Bronchial epithelial cell (primary cell): ENCODE measurements at regions not wholly inside any gene's neighbourhood (a gene's known extent, or its start where the extent isn't known, plus 50 kb on each side); places are given as distances from the start of the nearest gene placed in this dataset.
A peak's percentile ranks its signal among the peaks of the same experiment; 100 is the strongest.

Experiments
- DNase-seq: peaks from one replicate; pipeline ENCODE4 v3.0.0-alpha.2; 2010; ENCODE audit warnings: low read depth
- FAIRE-seq: peaks from 2 replicates; lab custom pipeline; 2011; peaks lifted over from hg19 to GRCh38; lab: Jason Lieb, UNC
- H3K27me3 ChIP-seq: 2 replicates; pipeline ENCODE4 v1.5.1; 2011; ENCODE audit warnings: low read length; ENCODE audit not compliant: control insufficient read depth, insufficient read depth
- H3K36me3 ChIP-seq: 2 replicates; pipeline ENCODE4 v1.5.1; 2011; ENCODE audit warnings: low read length; ENCODE audit not compliant: control insufficient read depth, insufficient read depth
- H3K4me3 ChIP-seq: 2 replicates; pipeline ENCODE4 v1.5.1; 2011; ENCODE audit warnings: mild to moderate bottlenecking, low read depth, low read length, control low read depth
- CTCF ChIP-seq: IDR thresholded peaks from 2 replicates; pipeline ENCODE4 v1.5.1; 2011; ENCODE audit warnings: mild to moderate bottlenecking, moderate library complexity, low read length, control low read depth, inconsistent platforms; ENCODE audit not compliant: insufficient read depth, severe bottlenecking

- no peak for TF ChIP-seq CTCF
- DNase-seq = no peak
- no peaks in the 10 kb centered on the region for H3K27me3 ChIP-seq
- H3K36me3 ChIP-seq = no peaks in the 10 kb centered on the region
- H3K4me3 ChIP-seq = no peak overlapping the region
- FAIRE-seq = no peak
These were observed 86.2 kb upstream of the PIK3R1 start for GRCh38 chr5:68129364-68129763.

DNA sequence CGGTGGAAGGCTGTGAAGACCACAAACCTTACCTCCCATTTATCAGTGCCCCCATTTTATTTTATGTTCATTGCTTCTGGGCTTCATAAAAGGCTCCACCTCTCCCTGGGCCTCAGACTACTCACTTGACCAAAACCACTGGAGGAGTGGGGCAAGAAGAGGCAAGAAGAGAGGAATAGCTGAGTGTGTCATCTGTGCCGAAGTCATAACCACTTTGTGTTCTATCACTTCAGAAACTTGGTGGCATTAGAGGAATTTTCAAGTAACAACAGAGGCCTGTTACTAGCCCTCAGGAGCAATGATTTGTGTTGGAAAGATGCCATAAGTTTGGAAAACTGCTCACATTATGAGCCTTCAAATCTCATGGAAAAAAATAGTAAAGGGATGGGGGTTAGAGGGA lies 88.7 kb upstream of the PIK3R1 start:
- no peaks in the 10 kb centered on the region for H3K36me3 ChIP-seq
- H3K4me3 ChIP-seq = no peak overlapping the region
- FAIRE-seq = no peak
- peak; percentile 45 for DNase-seq
- H3K27me3 ChIP-seq = no peaks in the 10 kb centered on the region
- TF ChIP-seq CTCF = no peak

GRCh38 chr5:68122439-68123328 lies 92.9 kb upstream of the PIK3R1 start:
- DNase-seq (no peak), FAIRE-seq (no peak)
- Histone ChIP-seq H3K4me3 (no peak overlapping the region), H3K36me3 (no peaks in the 10 kb centered on the region), H3K27me3 (no peaks in the 10 kb centered on the region)
- TF ChIP-seq CTCF = no peak

DNA sequence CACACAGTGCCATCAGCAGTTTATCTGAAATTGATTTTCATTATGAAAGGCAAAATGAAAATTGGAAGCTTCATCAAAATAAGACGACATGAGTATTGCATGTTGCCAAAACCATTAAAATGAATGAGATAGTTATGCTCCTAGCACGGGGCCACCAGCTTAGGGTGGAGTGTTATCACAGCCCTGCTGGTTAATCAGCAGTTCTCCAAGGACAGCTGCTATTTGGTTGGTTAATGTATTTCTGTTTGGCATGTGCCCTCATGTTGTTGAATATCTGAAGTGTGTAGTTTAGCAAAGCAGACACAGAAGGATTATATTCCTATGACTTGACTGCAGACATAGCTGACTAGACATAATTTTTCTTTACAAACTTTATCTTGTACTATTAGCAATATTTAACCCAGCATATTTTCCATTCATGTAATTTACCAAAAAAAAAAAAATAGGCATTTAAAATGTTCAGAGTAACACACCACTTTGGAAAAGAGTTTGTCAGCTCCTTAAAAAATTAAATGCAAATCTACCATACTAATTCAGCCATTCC lies 98.6 kb upstream of the PIK3R1 start:
- FAIRE-seq (no peak), DNase-seq (no peak)
- Histone ChIP-seq H3K4me3 (no peak overlapping the region), H3K27me3 (peaks cover 2% of the 10 kb centered on the region), H3K36me3 (no peaks in the 10 kb centered on the region)
- TF ChIP-seq CTCF = no peak

DNA sequence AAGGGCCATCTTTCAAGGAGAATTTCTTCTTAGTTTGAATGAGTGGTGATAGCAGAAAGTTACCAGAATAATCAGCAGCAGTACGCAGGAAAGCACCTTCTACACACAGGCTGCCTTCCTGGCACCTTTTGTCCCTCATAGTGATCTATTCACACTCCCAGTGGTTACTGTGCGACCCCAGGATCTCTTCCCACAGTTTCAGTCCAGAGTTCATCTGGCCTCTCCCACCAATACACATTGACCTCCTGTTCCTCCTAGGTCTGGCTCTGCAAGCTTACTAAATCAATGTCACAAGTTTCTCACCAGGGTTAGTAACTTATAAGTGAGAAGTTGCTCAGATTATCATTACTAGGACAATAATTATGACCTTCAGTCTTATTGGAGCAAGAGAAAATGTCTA lies 99.1 kb upstream of the PIK3R1 start:
- no peak for FAIRE-seq
- Histone ChIP-seq H3K27me3 (peaks cover 2% of the 10 kb centered on the region), H3K36me3 (no peaks in the 10 kb centered on the region), H3K4me3 (no peak overlapping the region)
- no peak for DNase-seq
- no peak for TF ChIP-seq CTCF

GRCh38 chr5:68115584-68115983 lies 100.0 kb upstream of the PIK3R1 start:
- peaks cover 2% of the 10 kb centered on the region for H3K27me3 ChIP-seq
- H3K36me3 ChIP-seq = no peaks in the 10 kb centered on the region
- no peak for TF ChIP-seq CTCF
- H3K4me3 ChIP-seq = no peak overlapping the region
- FAIRE-seq (no peak), DNase-seq (no peak)
